Activated CD4-positive, alpha-beta T cell treated with anti-CD3 and anti-CD28 coated beads, Interleukin-2, amount 10 ng/mL, durations not matched to agents 24 days and 14 days (primary cell): ENCODE measurements at regions not wholly inside any gene's neighbourhood (a gene's known extent, or its start where the extent isn't known, plus 50 kb on each side); places are given as distances from the start of the nearest gene placed in this dataset.
"Not testable (repeated sequence)": the region's sequence is repeated elsewhere in the genome, so short reads cannot be mapped to it uniquely, and the experiment has no call there.

Source experiments
- DNase-seq: peaks from one replicate; pipeline ENCODE4 v3.0.0; 2022
- H3K27ac Mint-ChIP-seq: one replicate; pipeline ENCODE4 v1.8.0; 2022; ENCODE audit warnings: mild to moderate bottlenecking, mixed read lengths
- H3K27me3 Mint-ChIP-seq: one replicate; pipeline ENCODE4 v1.8.0; 2022; ENCODE audit warnings: mixed read lengths
- H3K36me3 Mint-ChIP-seq: one replicate; pipeline ENCODE4 v1.8.0; 2022; ENCODE audit warnings: low read depth, mild to moderate bottlenecking, mixed read lengths
- H3K4me1 Mint-ChIP-seq: one replicate; pipeline ENCODE4 v1.8.0; 2021; ENCODE audit warnings: mixed read lengths
- H3K4me3 Mint-ChIP-seq: one replicate; pipeline ENCODE4 v1.8.0; 2022; ENCODE audit warnings: mild to moderate bottlenecking, moderate library complexity, mixed read lengths
- H3K9me3 Mint-ChIP-seq: one replicate; pipeline ENCODE4 v1.8.0; 2021; ENCODE audit warnings: mixed read lengths
- intact Hi-C: fragments of 100-400 bp; cut with micrococcal nuclease; formaldehyde crosslinking; loops from one replicate; pipeline ENCODE4 v1.15.1; 2023

GRCh38 chr7:91620827-91621226, 259.7 kb downstream of the MTERF1 start:
- Mint-ChIP-seq H3K4me3 (no peak overlapping the region), H3K27me3 (no peaks in the 10 kb centered on the region), H3K9me3 (no peaks in the 10 kb centered on the region), H3K36me3 (no peaks in the 10 kb centered on the region), H3K27ac (no peak overlapping the region), H3K4me1 (no peaks in the 10 kb centered on the region)
- intact Hi-C loops = no loop called here
- no peak for DNase-seq

- H3K9me3 Mint-ChIP-seq, DNase-seq, H3K4me1 Mint-ChIP-seq, intact Hi-C loops, H3K4me3 Mint-ChIP-seq, H3K27ac Mint-ChIP-seq, H3K36me3 Mint-ChIP-seq, H3K27me3 Mint-ChIP-seq: not testable (repeated sequence)
Measured at GRCh38 chr7:91627324-91627723, 253.2 kb downstream of the MTERF1 start.

DNA sequence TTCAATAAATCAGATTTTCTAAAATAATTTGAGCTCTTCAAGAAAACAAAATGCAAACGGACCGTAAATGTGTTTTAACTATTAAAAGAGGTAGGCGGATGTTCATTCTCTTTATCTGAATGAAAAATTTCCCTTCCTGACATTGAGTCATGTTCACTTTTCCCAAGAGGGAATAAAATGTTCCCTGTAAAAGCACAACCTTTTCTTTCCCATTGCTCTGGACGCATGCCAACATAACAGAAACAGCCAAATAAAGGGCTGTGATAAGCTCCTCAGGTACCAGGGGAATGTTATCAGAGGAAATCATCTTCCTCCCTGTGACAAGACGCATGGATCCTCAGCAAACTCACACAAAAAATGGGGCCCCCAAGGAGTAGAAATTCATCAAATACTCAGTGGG, 251.8 kb downstream of the MTERF1 start:
- Mint-ChIP-seq H3K9me3 (no peaks in the 10 kb centered on the region), H3K27me3 (no peaks in the 10 kb centered on the region), H3K27ac (no peak overlapping the region), H3K36me3 (no peaks in the 10 kb centered on the region), H3K4me3 (no peak overlapping the region), H3K4me1 (no peaks in the 10 kb centered on the region)
- intact Hi-C loops = no loop called here
- DNase-seq = no peak

GRCh38 chr7:91630581-91631380, 249.7 kb downstream of the MTERF1 start:
- no peaks in the 10 kb centered on the region for H3K27me3 Mint-ChIP-seq
- intact Hi-C loops = no loop called here
- H3K36me3 Mint-ChIP-seq = no peaks in the 10 kb centered on the region
- DNase-seq = no peak
- H3K9me3 Mint-ChIP-seq = no peaks in the 10 kb centered on the region
- no peak overlapping the region for H3K4me3 Mint-ChIP-seq
- H3K4me1 Mint-ChIP-seq = no peaks in the 10 kb centered on the region
- H3K27ac Mint-ChIP-seq = no peak overlapping the region

GRCh38 chr7:91632234-91632940, 248.1 kb downstream of the MTERF1 start:
- Mint-ChIP-seq H3K27ac (no peak overlapping the region), H3K4me3 (no peak overlapping the region), H3K27me3 (no peaks in the 10 kb centered on the region), H3K36me3 (no peaks in the 10 kb centered on the region), H3K9me3 (no peaks in the 10 kb centered on the region), H3K4me1 (no peaks in the 10 kb centered on the region)
- no peak for DNase-seq
- intact Hi-C loops = no loop called here

DNA sequence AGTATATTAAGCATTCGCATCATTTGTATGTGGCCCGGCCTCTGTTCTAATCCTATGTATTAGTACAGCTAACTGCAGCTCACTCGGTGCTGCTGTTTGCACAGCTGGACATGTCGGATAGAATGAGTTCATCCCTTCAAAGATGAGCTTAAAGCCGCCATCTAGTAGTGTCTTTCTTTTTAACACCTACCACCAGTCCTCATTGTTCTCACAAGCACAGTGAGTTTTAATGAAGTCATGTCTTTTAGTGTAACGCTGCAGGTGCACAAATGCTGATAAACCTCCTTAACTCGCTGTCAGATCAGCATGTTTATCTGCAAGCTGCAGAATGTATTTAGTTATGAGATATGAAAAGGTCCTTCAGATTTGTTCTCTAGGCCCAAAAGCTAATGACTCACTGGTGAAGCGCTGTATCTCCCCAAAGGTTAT, 247.5 kb downstream of the MTERF1 start:
- H3K9me3 Mint-ChIP-seq = no peaks in the 10 kb centered on the region
- no peaks in the 10 kb centered on the region for H3K36me3 Mint-ChIP-seq
- no peaks in the 10 kb centered on the region for H3K27me3 Mint-ChIP-seq
- DNase-seq = no peak
- no peaks in the 10 kb centered on the region for H3K4me1 Mint-ChIP-seq
- H3K4me3 Mint-ChIP-seq = no peak overlapping the region
- no peak overlapping the region for H3K27ac Mint-ChIP-seq
- intact Hi-C loops = no loop called here

GRCh38 chr7:91634485-91635177, 245.9 kb downstream of the MTERF1 start:
- Mint-ChIP-seq H3K27ac (no peak overlapping the region), H3K4me1 (no peaks in the 10 kb centered on the region), H3K4me3 (no peak overlapping the region), H3K27me3 (no peaks in the 10 kb centered on the region), H3K36me3 (no peaks in the 10 kb centered on the region), H3K9me3 (no peaks in the 10 kb centered on the region)
- intact Hi-C loops = loop anchor here (5.0 kb wide), 1 partner anchor 547 kb away; no protein-coding TSS in a partner anchor
- no peak for DNase-seq

GRCh38 chr7:91636129-91636724, 244.3 kb downstream of the MTERF1 start:
- Mint-ChIP-seq H3K27ac (no peak overlapping the region), H3K4me1 (no peaks in the 10 kb centered on the region), H3K27me3 (no peaks in the 10 kb centered on the region), H3K36me3 (no peaks in the 10 kb centered on the region), H3K4me3 (no peak overlapping the region), H3K9me3 (no peaks in the 10 kb centered on the region)
- intact Hi-C loops = loop anchor here (5.0 kb wide), 1 partner anchor 549 kb away; no protein-coding TSS in a partner anchor
- DNase-seq = no peak

DNA sequence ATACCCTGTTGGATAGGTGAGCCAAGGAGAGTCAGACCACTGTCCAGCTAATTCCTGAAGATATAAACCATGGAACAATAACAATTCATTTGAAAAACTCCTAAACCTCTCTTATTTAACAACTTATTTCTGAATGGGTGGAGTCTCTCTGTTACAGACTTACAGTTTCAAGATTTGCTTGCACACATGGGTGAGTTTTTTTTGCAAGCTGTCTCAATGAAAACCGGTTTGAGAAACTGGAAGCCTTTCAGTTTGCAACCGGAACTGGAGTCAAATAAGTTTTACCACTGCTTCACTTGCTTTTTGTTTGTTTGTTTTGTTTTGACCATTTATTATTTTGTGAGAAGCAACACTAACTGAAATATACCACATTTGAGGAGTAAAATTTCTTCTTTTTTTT, 243.8 kb downstream of the MTERF1 start:
- Mint-ChIP-seq H3K27me3 (no peaks in the 10 kb centered on the region), H3K9me3 (no peaks in the 10 kb centered on the region), H3K4me3 (no peak overlapping the region), H3K36me3 (no peaks in the 10 kb centered on the region), H3K27ac (no peak overlapping the region), H3K4me1 (no peaks in the 10 kb centered on the region)
- intact Hi-C loops = loop anchor here (5.0 kb wide), 1 partner anchor 549 kb away; no protein-coding TSS in a partner anchor
- no peak for DNase-seq

- H3K9me3 Mint-ChIP-seq = no peaks in the 10 kb centered on the region
- no peak for DNase-seq
- no peaks in the 10 kb centered on the region for H3K36me3 Mint-ChIP-seq
- no peaks in the 10 kb centered on the region for H3K27me3 Mint-ChIP-seq
- H3K27ac Mint-ChIP-seq = no peak overlapping the region
- intact Hi-C loops = no loop called here
- H3K4me1 Mint-ChIP-seq = no peaks in the 10 kb centered on the region
- no peak overlapping the region for H3K4me3 Mint-ChIP-seq
Measured at GRCh38 chr7:91644256-91644655, 236.2 kb downstream of the MTERF1 start.

DNA sequence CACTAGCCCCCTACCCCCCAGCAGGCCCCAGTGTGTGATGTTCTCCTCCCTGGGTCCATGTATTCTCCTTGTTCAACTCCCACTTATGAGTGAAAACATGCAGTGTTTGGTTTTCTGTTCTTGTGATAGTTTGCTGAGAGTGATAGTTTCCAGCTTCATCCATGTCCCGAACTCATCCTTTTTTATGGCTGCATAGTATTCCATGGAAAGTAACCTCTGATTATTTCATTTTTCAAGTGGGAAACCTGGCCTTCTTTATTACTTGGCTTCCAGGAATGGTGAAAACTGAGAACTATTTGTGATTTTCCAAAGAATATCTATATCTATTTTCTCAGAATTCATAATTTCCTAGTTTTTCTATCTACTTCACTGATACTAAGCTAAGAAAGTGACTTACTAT, 235.0 kb downstream of the MTERF1 start:
- no peak overlapping the region for H3K27ac Mint-ChIP-seq
- peaks cover 4% of the 10 kb centered on the region for H3K9me3 Mint-ChIP-seq
- H3K27me3 Mint-ChIP-seq = no peaks in the 10 kb centered on the region
- H3K4me3 Mint-ChIP-seq = no peak overlapping the region
- no peaks in the 10 kb centered on the region for H3K4me1 Mint-ChIP-seq
- intact Hi-C loops = no loop called here
- DNase-seq = no peak
- H3K36me3 Mint-ChIP-seq = no peaks in the 10 kb centered on the region

- peaks cover 5% of the 10 kb centered on the region for H3K9me3 Mint-ChIP-seq
- no peaks in the 10 kb centered on the region for H3K27me3 Mint-ChIP-seq
- H3K36me3 Mint-ChIP-seq = no peaks in the 10 kb centered on the region
- H3K4me3 Mint-ChIP-seq = no peak overlapping the region
- intact Hi-C loops = no loop called here
- no peaks in the 10 kb centered on the region for H3K4me1 Mint-ChIP-seq
- H3K27ac Mint-ChIP-seq = no peak overlapping the region
- DNase-seq = no peak
Measured at GRCh38 chr7:91651986-91652385, 228.5 kb downstream of the MTERF1 start.

DNA sequence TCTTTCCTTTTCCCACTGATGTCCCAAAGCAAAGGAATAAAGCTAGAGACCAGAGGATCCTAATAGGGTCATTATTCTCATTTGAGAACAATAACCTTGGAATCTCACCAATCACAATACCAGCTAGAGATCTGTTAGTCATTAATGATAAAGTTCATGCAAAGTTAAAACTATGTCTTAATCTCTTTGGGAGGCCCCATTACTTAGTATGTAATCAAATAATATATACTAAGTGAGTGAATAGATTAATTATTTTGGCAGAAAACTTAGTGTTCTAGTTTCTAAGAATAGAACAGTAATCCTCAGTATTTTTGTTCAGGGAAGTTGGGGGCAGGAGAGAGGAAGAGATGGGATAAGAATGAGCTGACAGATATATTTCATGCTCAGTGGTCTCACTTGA, 227.2 kb downstream of the MTERF1 start:
- intact Hi-C loops = no loop called here
- Mint-ChIP-seq H3K36me3 (no peaks in the 10 kb centered on the region), H3K4me3 (no peak overlapping the region), H3K9me3 (peaks cover 5% of the 10 kb centered on the region), H3K27ac (no peak overlapping the region), H3K27me3 (no peaks in the 10 kb centered on the region), H3K4me1 (no peaks in the 10 kb centered on the region)
- no peak for DNase-seq

- Mint-ChIP-seq H3K4me3 (no peak overlapping the region), H3K4me1 (no peaks in the 10 kb centered on the region), H3K27me3 (no peaks in the 10 kb centered on the region), H3K36me3 (no peaks in the 10 kb centered on the region), H3K27ac (no peak overlapping the region), H3K9me3 (no peaks in the 10 kb centered on the region)
- intact Hi-C loops = no loop called here
- DNase-seq = no peak
Measured at GRCh38 chr7:91655656-91656055, 224.8 kb downstream of the MTERF1 start.
